WTC11 (cell line): ENCODE measurements at regions not wholly inside any gene's neighbourhood (a gene's known extent, or its start where the extent isn't known, plus 50 kb on each side); places are given as distances from the start of the nearest gene placed in this dataset.

ENCODE experiments used
- ATAC-seq: fragments of 200-7000 bp; cut with Tn5 transposase; 2 replicates; pipeline ENCODE4 v1.10.0; 2021; ENCODE audit warnings: mild to moderate bottlenecking, moderate library complexity
- CTCF ChIA-PET: fragments of 300-600 bp; sonication (Branson Sonifier 250); formaldehyde crosslinking; loops from one replicate; lab custom pipeline; 2021; ENCODE audit warnings: antibody characterized with exemption; lab: Charles Lee
- POLR2A ChIA-PET: fragments of 350-600 bp; sonication (Branson Sonifier 250); formaldehyde crosslinking; loops from one replicate; lab custom pipeline; 2021; ENCODE audit warnings: antibody characterized with exemption; lab: Charles Lee
- DNase-seq: peaks from one replicate; pipeline ENCODE4 v3.0.0; 2021; ENCODE audit warnings: low spot score
- H3K27ac Mint-ChIP-seq: 2 replicates; pipeline ENCODE4 v1.8.0; 2021; ENCODE audit warnings: mixed read lengths
- H3K27me3 Mint-ChIP-seq: 2 replicates; pipeline ENCODE4 v1.8.0; 2021; ENCODE audit warnings: low read depth, mild to moderate bottlenecking, moderate library complexity, mixed read lengths
- H3K36me3 Mint-ChIP-seq: 2 replicates; pipeline ENCODE4 v1.8.0; 2021; ENCODE audit warnings: mixed read lengths
- H3K4me1 Mint-ChIP-seq: 2 replicates; pipeline ENCODE4 v1.8.0; 2022; ENCODE audit warnings: mixed read lengths
- H3K4me3 Mint-ChIP-seq: 2 replicates; pipeline ENCODE4 v1.8.0; 2021; ENCODE audit warnings: mild to moderate bottlenecking, moderate library complexity, mixed read lengths
- H3K9me3 Mint-ChIP-seq: 2 replicates; pipeline ENCODE4 v1.8.0; 2021; ENCODE audit warnings: mixed read lengths
- EMX1 ChIP-seq: fragments of 250-450 bp; sonication (Bioruptor Pico); IDR thresholded peaks from 2 replicates; pipeline ENCODE4 v1.8.0; 2021; ENCODE audit warnings: mild to moderate bottlenecking
- FOXP4 ChIP-seq: sonication (generic); formaldehyde crosslinking; IDR thresholded peaks from 2 replicates; pipeline ENCODE4 v1.8.0; 2022; ENCODE audit warnings: mild to moderate bottlenecking, missing genetic modification reagents
- HMGXB4 ChIP-seq: sonication (generic); formaldehyde crosslinking; IDR thresholded peaks from 2 replicates; pipeline ENCODE4 v1.8.1; 2023; ENCODE audit warnings: mild to moderate bottlenecking, moderate library complexity, missing genetic modification reagents
- IRF2 ChIP-seq: sonication (generic); formaldehyde crosslinking; IDR thresholded peaks from 2 replicates; pipeline ENCODE4 v1.8.0; 2022; ENCODE audit warnings: low read depth, missing genetic modification reagents, borderline replicate concordance
- KAT7 ChIP-seq: sonication (generic); formaldehyde crosslinking; IDR thresholded peaks from 2 replicates; pipeline ENCODE4 v1.8.1; 2023; ENCODE audit warnings: missing genetic modification reagents, mild to moderate bottlenecking, borderline replicate concordance
- NR1H2 ChIP-seq: sonication (generic); formaldehyde crosslinking; IDR thresholded peaks from 2 replicates; pipeline ENCODE4 v1.9.0; 2021; ENCODE audit warnings: mild to moderate bottlenecking, moderate library complexity, missing genetic modification reagents
- PREB ChIP-seq: sonication (generic); formaldehyde crosslinking; IDR thresholded peaks from 2 replicates; pipeline ENCODE4 v1.8.1; 2022; ENCODE audit warnings: mild to moderate bottlenecking, missing genetic modification reagents, moderate library complexity, borderline replicate concordance
- RELA ChIP-seq: sonication (generic); formaldehyde crosslinking; IDR thresholded peaks from 2 replicates; pipeline ENCODE4 v1.8.1; 2022; ENCODE audit warnings: missing genetic modification reagents, mild to moderate bottlenecking, borderline replicate concordance
- USF1 ChIP-seq: sonication (generic); formaldehyde crosslinking; IDR thresholded peaks from 2 replicates; pipeline ENCODE4 v1.8.0; 2022; ENCODE audit warnings: mild to moderate bottlenecking, missing genetic modification reagents
- ZNF138 ChIP-seq: sonication (generic); formaldehyde crosslinking; conservative IDR thresholded peaks from 2 replicates; pipeline ENCODE4 v1.8.1; 2022; ENCODE audit warnings: mild to moderate bottlenecking, moderate library complexity, missing genetic modification reagents
- ZNF232 ChIP-seq: sonication (generic); formaldehyde crosslinking; IDR thresholded peaks from 2 replicates; pipeline ENCODE4 v1.8.0; 2022; ENCODE audit warnings: mild to moderate bottlenecking, missing genetic modification reagents
- ZNF423 ChIP-seq: fragments of 250-450 bp; sonication (Bioruptor Pico); IDR thresholded peaks from 2 replicates; pipeline ENCODE4 v2.1.2; 2022; ENCODE audit warnings: mild to moderate bottlenecking, moderate library complexity
- ZNF532 ChIP-seq: fragments of 250-450 bp; sonication (Bioruptor Pico); IDR thresholded peaks from 2 replicates; pipeline ENCODE4 v1.9.0; 2021; ENCODE audit warnings: mild to moderate bottlenecking, borderline replicate concordance

- no peak for TF ChIP-seq USF1
- TF ChIP-seq ZNF138 = no peak
These were observed 108.9 kb downstream of the RPL22L1 start (continued) for GRCh38 chr3:170761103-170761502.

GRCh38 chr3:170760174-170760526 is 109.8 kb downstream of the RPL22L1 start:
- Mint-ChIP-seq H3K27me3 (no peaks in the 10 kb centered on the region), H3K27ac (no peak overlapping the region), H3K4me1 (peaks cover 3% of the 10 kb centered on the region; the same call in 1 of the 2 replicates), H3K4me3 (no peak overlapping the region), H3K36me3 (no peaks in the 10 kb centered on the region), H3K9me3 (no peaks in the 10 kb centered on the region)
- ChIA-PET POLR2A (interaction anchor here (0.6 kb wide), 1 partner anchor 134 kb away, joined by 4 read pairs; no protein-coding TSS in a partner anchor), CTCF (interaction anchor here (1.6 kb wide), 1 partner anchor 52 kb away, joined by 6 read pairs; no protein-coding TSS in a partner anchor)
- DNase-seq (no peak), ATAC-seq (no peak)
- TF ChIP-seq KAT7 (CRISPR knock-in tag) (no peak), ZNF532 (CRISPR knock-in tag) (no peak), NR1H2 (no peak), RELA (CRISPR knock-in tag) (no peak), PREB (no peak), HMGXB4 (CRISPR knock-in tag) (no peak), ZNF423 (CRISPR knock-in tag) (no peak), IRF2 (CRISPR knock-in tag) (no peak), ZNF232 (no peak)
- TF ChIP-seq, all 79 proteins: peak for 0

- CTCF ChIA-PET = interaction anchor here (1.6 kb wide), 1 partner anchor 52 kb away, joined by 6 read pairs; no protein-coding TSS in a partner anchor
- no peak overlapping the region for H3K27ac Mint-ChIP-seq
- H3K9me3 Mint-ChIP-seq = no peaks in the 10 kb centered on the region
- TF ChIP-seq FOXP4 (CRISPR knock-in tag) (no peak), EMX1 (no peak)
- H3K4me3 Mint-ChIP-seq = no peak overlapping the region
- POLR2A ChIA-PET = interaction anchor here (0.6 kb wide), 1 partner anchor 135 kb away, joined by 4 read pairs; no protein-coding TSS in a partner anchor
- no peak for DNase-seq
- H3K36me3 Mint-ChIP-seq = no peaks in the 10 kb centered on the region
- peaks cover 3% of the 10 kb centered on the region; the same call in 1 of the 2 replicates for H3K4me1 Mint-ChIP-seq
- no peak for ATAC-seq
- no peaks in the 10 kb centered on the region for H3K27me3 Mint-ChIP-seq
These were observed 110.4 kb downstream of the RPL22L1 start for GRCh38 chr3:170759511-170760173.
